ENCODE measurements at regions not wholly inside any gene's neighbourhood (a gene's known extent, or its start where the extent isn't known, plus 50 kb on each side); places are given as distances from the start of the nearest gene placed in this dataset.

DNA sequence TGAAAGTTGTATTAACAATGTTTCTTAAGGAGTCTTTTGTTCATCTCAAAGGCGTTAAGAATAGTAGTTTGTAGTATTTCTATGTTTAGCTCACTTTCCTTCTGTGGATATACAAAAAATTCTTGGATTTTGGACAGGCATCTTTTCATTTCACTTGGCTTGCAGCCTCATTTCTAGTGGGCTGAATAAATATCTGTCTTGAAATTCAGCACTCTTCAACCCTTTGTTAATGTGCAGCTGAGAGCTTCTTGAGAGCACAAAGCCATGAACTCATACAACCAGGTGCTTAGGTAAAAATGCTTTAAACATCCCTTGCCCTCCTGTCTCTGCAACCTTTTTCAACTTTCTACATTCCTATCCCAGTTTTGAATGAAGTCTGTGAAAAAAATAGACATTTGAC lies 1003.2 kb downstream of the C4orf33 start:
- DNase-seq (ENCODE audit: low spot score) (no peak), ATAC-seq (ENCODE audit: low FRiP score) (no peak)
- TF ChIP-seq, protein P1, sequence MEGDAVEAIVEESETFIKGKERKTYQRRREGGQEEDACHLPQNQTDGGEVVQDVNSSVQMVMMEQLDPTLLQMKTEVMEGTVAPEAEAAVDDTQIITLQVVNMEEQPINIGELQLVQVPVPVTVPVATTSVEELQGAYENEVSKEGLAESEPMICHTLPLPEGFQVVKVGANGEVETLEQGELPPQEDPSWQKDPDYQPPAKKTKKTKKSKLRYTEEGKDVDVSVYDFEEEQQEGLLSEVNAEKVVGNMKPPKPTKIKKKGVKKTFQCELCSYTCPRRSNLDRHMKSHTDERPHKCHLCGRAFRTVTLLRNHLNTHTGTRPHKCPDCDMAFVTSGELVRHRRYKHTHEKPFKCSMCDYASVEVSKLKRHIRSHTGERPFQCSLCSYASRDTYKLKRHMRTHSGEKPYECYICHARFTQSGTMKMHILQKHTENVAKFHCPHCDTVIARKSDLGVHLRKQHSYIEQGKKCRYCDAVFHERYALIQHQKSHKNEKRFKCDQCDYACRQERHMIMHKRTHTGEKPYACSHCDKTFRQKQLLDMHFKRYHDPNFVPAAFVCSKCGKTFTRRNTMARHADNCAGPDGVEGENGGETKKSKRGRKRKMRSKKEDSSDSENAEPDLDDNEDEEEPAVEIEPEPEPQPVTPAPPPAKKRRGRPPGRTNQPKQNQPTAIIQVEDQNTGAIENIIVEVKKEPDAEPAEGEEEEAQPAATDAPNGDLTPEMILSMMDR (IDR thresholded peaks at IDR 0.05), result no peak

DNA sequence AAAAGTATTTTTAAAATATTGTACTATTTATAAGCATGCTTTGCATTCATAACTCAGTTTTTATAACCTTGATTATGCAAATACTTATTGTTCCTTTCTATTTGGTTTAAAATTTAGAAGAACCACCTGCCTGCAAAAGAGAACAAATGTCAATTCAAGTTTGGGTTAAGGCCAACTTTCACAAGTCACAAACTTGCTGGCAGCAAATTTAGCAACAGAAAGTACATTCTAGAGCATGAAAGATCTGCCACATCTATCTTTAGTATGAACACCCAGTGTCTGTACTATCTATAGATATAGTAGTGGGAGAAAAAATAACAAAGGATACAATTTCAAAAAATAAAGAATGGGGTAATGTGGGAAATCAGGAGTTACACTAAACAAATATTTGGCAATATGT lies 1014.2 kb downstream of the C4orf33 start:
- TF ChIP-seq, protein P1 (IDR thresholded peaks at IDR 0.05), result no peak
- no peak for DNase-seq (ENCODE audit: low spot score)
- ATAC-seq (ENCODE audit: low FRiP score), result no peak

- TF ChIP-seq, protein P1 (IDR thresholded peaks at IDR 0.05), result no peak
- ATAC-seq (ENCODE audit: low FRiP score) (no peak), DNase-seq (ENCODE audit: low spot score) (no peak)
Observed at GRCh38 chr4:130110770-130111169, 1014.8 kb downstream of the C4orf33 start.

- ATAC-seq (ENCODE audit: low FRiP score), result no peak
- DNase-seq (ENCODE audit: low spot score), result no peak
- TF ChIP-seq, protein P1 (IDR thresholded peaks at IDR 0.05), result no peak
Observed at GRCh38 chr4:130124066-130124465, 1028.1 kb downstream of the C4orf33 start.

- no peak for DNase-seq (ENCODE audit: low spot score)
- no peak for ATAC-seq (ENCODE audit: low FRiP score)
- TF ChIP-seq, protein P1 (IDR thresholded peaks at IDR 0.05), result no peak
Observed at GRCh38 chr4:130125467-130125866, 1029.5 kb downstream of the C4orf33 start.

GRCh38 chr4:130127297-130127696 lies 1031.3 kb downstream of the C4orf33 start:
- DNase-seq (ENCODE audit: low spot score) (no peak), ATAC-seq (ENCODE audit: low FRiP score) (no peak)
- TF ChIP-seq, protein P1 (IDR thresholded peaks at IDR 0.05), result no peak

GRCh38 chr4:130131536-130131935 lies 1035.6 kb downstream of the C4orf33 start:
- ATAC-seq (ENCODE audit: low FRiP score) (no peak), DNase-seq (ENCODE audit: low spot score) (no peak)

More at GRCh38 chr4:130131536-130131935, 1035.6 kb downstream of the C4orf33 start:
- TF ChIP-seq, protein P1 (IDR thresholded peaks at IDR 0.05), result no peak

Data from omental fat pad (tissue), 3 donors.